ENCODE measurements at regions not wholly inside any gene's neighbourhood (a gene's known extent, or its start where the extent isn't known, plus 50 kb on each side); places are given as distances from the start of the nearest gene placed in this dataset.

DNA sequence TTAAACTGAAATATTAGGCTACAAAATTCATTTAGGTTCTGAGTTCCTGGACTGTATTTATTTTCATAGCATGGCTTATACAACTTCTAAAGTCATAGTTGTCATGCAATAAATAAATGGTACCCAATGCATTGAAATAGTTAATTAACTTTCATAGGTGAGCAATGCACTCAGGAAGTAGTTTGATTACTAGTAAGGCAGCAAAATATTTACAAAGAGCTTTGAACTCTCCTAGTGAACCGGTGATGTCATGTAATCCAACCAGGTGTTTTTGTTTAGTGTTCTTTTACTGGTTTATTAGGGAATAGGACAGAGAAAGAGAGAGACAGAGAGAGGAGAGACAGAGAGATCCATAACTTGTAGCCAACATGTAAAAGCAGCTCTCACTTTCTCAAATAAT, 228.6 kb upstream of the CTSO start:
- TF ChIP-seq YY1 (IDR thresholded peaks at IDR 0.05; ENCODE audit: low read depth) (no peak), CREB1 (IDR thresholded peaks at IDR 0.05; ENCODE audit: low read depth) (no peak)

Data from Ishikawa (cell line).